ENCODE measurements at regions not wholly inside any gene's neighbourhood (a gene's known extent, or its start where the extent isn't known, plus 50 kb on each side); places are given as distances from the start of the nearest gene placed in this dataset.

DNA sequence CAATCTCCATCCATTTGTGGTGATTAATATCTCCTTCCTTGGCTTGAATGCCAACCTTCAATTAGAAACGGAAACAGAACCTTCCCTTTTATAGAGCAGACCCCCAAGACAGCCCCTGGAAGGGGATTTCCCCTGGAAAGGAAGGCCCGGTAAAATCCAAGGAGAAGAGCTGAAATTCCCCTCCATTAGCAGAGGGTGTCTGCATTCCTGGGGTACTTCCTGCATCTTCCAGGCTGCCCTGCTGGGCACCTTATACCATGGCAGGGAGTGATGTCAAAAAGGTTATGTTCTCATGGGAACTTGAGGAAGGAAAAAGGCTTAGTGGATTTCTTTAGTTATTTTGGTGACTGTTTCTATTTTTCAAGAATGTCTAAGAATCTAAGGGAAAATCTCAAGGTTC lies 116.7 kb upstream of the NEO1 start:
- Histone ChIP-seq H3K4me1 (ENCODE audit: control insufficient read depth in 1 of 2, insufficient read depth in 1 of 2, low read depth in 1 of 2, low read length in 1 of 2) (no peaks in the 10 kb centered on the region), H3K27me3 (peaks cover 31% of the 10 kb centered on the region), H3K36me3 (no peaks in the 10 kb centered on the region), H3K4me3 (ENCODE audit: low read depth in 1 of 2, low read length in 1 of 2) (no peak overlapping the region), H3K27ac (no peak overlapping the region), H3K9me3 (no peaks in the 10 kb centered on the region)
- TF ChIP-seq CTCF (IDR thresholded peaks at IDR 0.05), result no peak

DNA sequence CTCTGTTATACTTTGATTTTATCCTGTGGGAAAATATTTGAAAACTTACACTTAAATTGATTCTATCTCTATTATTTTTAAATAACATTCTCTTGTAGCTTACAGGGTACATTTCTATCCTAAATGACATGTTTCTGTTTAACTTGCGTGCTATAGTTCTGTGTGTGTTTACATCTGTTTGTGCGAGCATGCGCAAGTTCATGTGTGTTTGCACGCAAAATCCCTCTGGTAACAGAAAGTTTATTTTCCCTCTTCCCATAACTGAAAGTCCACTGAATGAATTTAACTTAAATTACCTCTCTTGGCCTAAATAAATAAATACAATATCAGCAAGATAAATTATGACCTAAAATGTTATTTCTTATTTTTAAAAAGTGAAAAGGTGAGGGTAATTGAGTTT lies 117.3 kb upstream of the NEO1 start:
- no peak overlapping the region for H3K27ac ChIP-seq
- H3K9me3 ChIP-seq, result no peaks in the 10 kb centered on the region
- peaks cover 33% of the 10 kb centered on the region for H3K27me3 ChIP-seq
- H3K4me1 ChIP-seq (ENCODE audit: control insufficient read depth in 1 of 2, insufficient read depth in 1 of 2, low read depth in 1 of 2, low read length in 1 of 2), result no peaks in the 10 kb centered on the region
- no peak for TF ChIP-seq CTCF (IDR thresholded peaks at IDR 0.05)
- H3K36me3 ChIP-seq, result no peaks in the 10 kb centered on the region
- H3K4me3 ChIP-seq (ENCODE audit: low read depth in 1 of 2, low read length in 1 of 2), result no peak overlapping the region

GRCh38 chr15:72933976-72934375 lies 118.3 kb upstream of the NEO1 start:
- H3K36me3 ChIP-seq, result no peaks in the 10 kb centered on the region
- H3K4me1 ChIP-seq (ENCODE audit: control insufficient read depth in 1 of 2, insufficient read depth in 1 of 2, low read depth in 1 of 2, low read length in 1 of 2), result no peaks in the 10 kb centered on the region
- no peak overlapping the region for H3K27ac ChIP-seq
- H3K4me3 ChIP-seq (ENCODE audit: low read depth in 1 of 2, low read length in 1 of 2), result no peak overlapping the region
- H3K9me3 ChIP-seq, result no peaks in the 10 kb centered on the region
- H3K27me3 ChIP-seq, result peaks cover 40% of the 10 kb centered on the region
- TF ChIP-seq CTCF (IDR thresholded peaks at IDR 0.05), result no peak

GRCh38 chr15:72932472-72932871 lies 119.8 kb upstream of the NEO1 start:
- Histone ChIP-seq H3K36me3 (no peaks in the 10 kb centered on the region), H3K9me3 (no peaks in the 10 kb centered on the region), H3K27ac (no peak overlapping the region), H3K4me1 (ENCODE audit: control insufficient read depth in 1 of 2, insufficient read depth in 1 of 2, low read depth in 1 of 2, low read length in 1 of 2) (no peaks in the 10 kb centered on the region), H3K4me3 (ENCODE audit: low read depth in 1 of 2, low read length in 1 of 2) (no peak overlapping the region), H3K27me3 (peaks cover 40% of the 10 kb centered on the region)
- no peak for TF ChIP-seq CTCF (IDR thresholded peaks at IDR 0.05)

DNA sequence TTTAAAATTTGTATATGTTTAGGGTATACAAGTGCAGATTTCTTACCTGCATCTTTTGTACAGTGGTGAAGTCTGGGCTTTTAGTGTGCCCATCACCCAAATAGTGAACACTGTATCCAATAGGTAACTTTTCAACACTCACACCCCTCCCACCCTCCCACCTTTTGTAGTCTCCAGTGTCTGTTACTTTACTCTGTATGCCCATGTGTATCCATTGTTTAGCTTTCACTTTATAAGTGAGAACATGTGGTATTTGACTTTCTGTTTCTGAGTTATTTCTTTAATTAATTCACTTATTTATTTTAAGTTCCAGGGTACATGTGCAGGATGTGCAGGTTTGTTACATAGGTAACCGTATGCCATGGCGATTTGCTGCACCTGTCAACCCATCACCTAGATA lies 124.8 kb upstream of the NEO1 start:
- Histone ChIP-seq H3K36me3 (no peaks in the 10 kb centered on the region), H3K4me1 (ENCODE audit: control insufficient read depth in 1 of 2, insufficient read depth in 1 of 2, low read depth in 1 of 2, low read length in 1 of 2) (no peaks in the 10 kb centered on the region), H3K4me3 (ENCODE audit: low read depth in 1 of 2, low read length in 1 of 2) (no peak overlapping the region), H3K9me3 (no peaks in the 10 kb centered on the region), H3K27me3 (peaks cover 48% of the 10 kb centered on the region), H3K27ac (no peak overlapping the region)
- TF ChIP-seq CTCF (IDR thresholded peaks at IDR 0.05), result no peak

DNA sequence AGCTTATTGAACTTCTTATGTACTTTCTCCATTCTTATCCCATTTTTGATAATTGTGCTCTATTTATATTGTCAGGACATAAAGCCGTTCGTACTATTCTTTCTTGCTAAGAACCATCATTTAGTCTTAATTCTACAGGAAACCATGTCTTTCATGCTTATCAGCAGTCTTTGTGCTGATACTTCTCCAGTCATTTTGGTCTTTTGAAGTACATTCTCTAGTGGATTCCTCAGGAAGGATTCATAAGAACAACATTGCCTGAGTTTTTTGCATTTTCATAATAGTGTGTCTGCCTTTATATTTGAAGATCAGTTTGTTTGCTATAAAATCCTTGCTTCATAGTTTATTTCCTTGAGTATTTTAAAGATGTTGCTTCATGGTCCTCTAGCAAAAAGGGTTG lies 126.6 kb upstream of the NEO1 start:
- TF ChIP-seq CTCF (IDR thresholded peaks at IDR 0.05), result no peak
- no peaks in the 10 kb centered on the region for H3K9me3 ChIP-seq
- H3K36me3 ChIP-seq, result no peaks in the 10 kb centered on the region
- peaks cover 59% of the 10 kb centered on the region for H3K27me3 ChIP-seq
- no peaks in the 10 kb centered on the region for H3K4me1 ChIP-seq (ENCODE audit: control insufficient read depth in 1 of 2, insufficient read depth in 1 of 2, low read depth in 1 of 2, low read length in 1 of 2)
- no peak overlapping the region for H3K4me3 ChIP-seq (ENCODE audit: low read depth in 1 of 2, low read length in 1 of 2)
- H3K27ac ChIP-seq, result no peak overlapping the region

Data from neutrophil (primary cell).